Mesenchymal stem cell (in vitro differentiated cells and primary cell): ENCODE measurements at regions not wholly inside any gene's neighbourhood (a gene's known extent, or its start where the extent isn't known, plus 50 kb on each side); places are given as distances from the start of the nearest gene placed in this dataset.

Experiments
- DNase-seq: peaks from one replicate; pipeline ENCODE4 v3.0.0-alpha.2; 2013
- H2AFZ ChIP-seq: one replicate; pipeline ENCODE4 v1.6.1; 2013; ENCODE audit warnings: low read depth, mild to moderate bottlenecking, control low read depth, inconsistent platforms, low read length, moderate library complexity
- H2AK5ac ChIP-seq: 2 replicates; pipeline ENCODE4 v1.6.1; 2013; ENCODE audit warnings: low read length, moderate library complexity, mild to moderate bottlenecking, inconsistent platforms; ENCODE audit not compliant: severe bottlenecking
- H2BK120ac ChIP-seq: one replicate; pipeline ENCODE4 v1.6.1; 2013; ENCODE audit warnings: low read depth, mild to moderate bottlenecking, inconsistent platforms, low read length, moderate library complexity
- H2BK12ac ChIP-seq, 2 experiments: one replicate each; pipeline ENCODE4 v1.6.1; 2013; ENCODE audit warnings: inconsistent platforms in 2 of 2, low read length in 2 of 2, mild to moderate bottlenecking in 2 of 2, moderate library complexity in 2 of 2, control low read depth in 1 of 2
- H2BK15ac ChIP-seq: one replicate; pipeline ENCODE4 v1.6.1; 2013; ENCODE audit warnings: mild to moderate bottlenecking, low read depth, inconsistent platforms; ENCODE audit not compliant: poor library complexity, severe bottlenecking
- H2BK5ac ChIP-seq: 2 replicates; pipeline ENCODE4 v1.6.1; 2013; ENCODE audit warnings: low read depth, mild to moderate bottlenecking, low read length, control low read depth, inconsistent platforms; ENCODE audit not compliant: poor library complexity, severe bottlenecking
- H3K14ac ChIP-seq, 2 experiments: one replicate each; pipeline ENCODE4 v1.6.1; 2013; ENCODE audit warnings: inconsistent platforms in 2 of 2, low read length in 2 of 2, control low read depth in 1 of 2, mild to moderate bottlenecking in 1 of 2, moderate library complexity in 1 of 2
- H3K18ac ChIP-seq, 2 experiments: one replicate each; pipeline ENCODE4 v1.6.1; 2013; ENCODE audit warnings: inconsistent platforms in 2 of 2, low read length in 2 of 2, control low read depth in 1 of 2, low read depth in 1 of 2, mild to moderate bottlenecking in 1 of 2
- H3K23ac ChIP-seq, 2 experiments: one replicate each; pipeline ENCODE4 v1.6.1; 2013; ENCODE audit warnings: inconsistent platforms in 2 of 2, low read length in 2 of 2, mild to moderate bottlenecking in 2 of 2, moderate library complexity in 2 of 2, control low read depth in 1 of 2
- H3K27ac ChIP-seq: 2 replicates; pipeline ENCODE4 v1.5.1; 2013; ENCODE audit warnings: mild to moderate bottlenecking, moderate library complexity, low read length, control low read depth, inconsistent platforms; ENCODE audit not compliant: poor library complexity, severe bottlenecking
- H3K27me3 ChIP-seq, 2 experiments: 2 replicates each; pipeline versions ENCODE4 v1.6.1 to v1.7.0; 2013; ENCODE audit warnings: low read length in 2 of 2, mild to moderate bottlenecking in 2 of 2, moderate library complexity in 2 of 2, control low read depth in 1 of 2, inconsistent platforms in 1 of 2; ENCODE audit not compliant: control insufficient read depth in 1 of 2, insufficient read depth in 1 of 2
- H3K36me3 ChIP-seq, 2 experiments: 2 replicates each; pipeline versions ENCODE4 v1.6.1 to v1.7.0; 2013; ENCODE audit warnings: low read length in 2 of 2, control low read depth in 1 of 2, inconsistent platforms in 1 of 2, low read depth in 1 of 2, mild to moderate bottlenecking in 1 of 2; ENCODE audit not compliant: insufficient read depth in 2 of 2, control insufficient read depth in 1 of 2
- H3K4ac ChIP-seq, 2 experiments: one replicate each; pipeline ENCODE4 v1.6.1; 2013; ENCODE audit warnings: inconsistent platforms in 2 of 2, low read length in 2 of 2, mild to moderate bottlenecking in 2 of 2, moderate library complexity in 2 of 2, control low read depth in 1 of 2, low read depth in 1 of 2
- H3K4me1 ChIP-seq: 2 replicates; pipeline ENCODE4 v1.6.1; 2013; ENCODE audit warnings: low read depth, low read length, control low read depth; ENCODE audit not compliant: control insufficient read depth, insufficient read depth
- H3K4me2 ChIP-seq: 2 replicates; pipeline ENCODE4 v1.6.1; 2013; ENCODE audit warnings: low read length, mild to moderate bottlenecking, inconsistent platforms; ENCODE audit not compliant: poor library complexity, severe bottlenecking
- H3K4me3 ChIP-seq, 2 experiments: 2 replicates each; pipeline versions ENCODE4 v1.5.1 to v1.7.0; 2013; ENCODE audit warnings: low read length in 2 of 2, mild to moderate bottlenecking in 2 of 2, control low read depth in 1 of 2, low read depth in 1 of 2; ENCODE audit not compliant: insufficient read depth in 1 of 2
- H3K79me1 ChIP-seq: replicated peaks from 2 replicates; pipeline ENCODE4 v1.6.1; 2013; ENCODE audit warnings: mild to moderate bottlenecking, control low read depth, low read length, inconsistent platforms; ENCODE audit not compliant: poor library complexity, severe bottlenecking
- H3K9ac ChIP-seq: 2 replicates; pipeline ENCODE4 v1.7.0; 2013; ENCODE audit warnings: mild to moderate bottlenecking, low read length, moderate library complexity
- H3K9me3 ChIP-seq: 2 replicates; pipeline ENCODE4 v1.7.0; 2013; ENCODE audit warnings: mild to moderate bottlenecking, low read length; ENCODE audit not compliant: control insufficient read depth
- H4K8ac ChIP-seq: one replicate; pipeline ENCODE4 v1.6.1; 2013; ENCODE audit warnings: inconsistent platforms, mild to moderate bottlenecking, low read length, moderate library complexity
- H4K91ac ChIP-seq: one replicate; pipeline ENCODE4 v1.6.1; 2013; ENCODE audit warnings: mild to moderate bottlenecking, low read length, inconsistent platforms
- WGBS: methylation state at CpG from one replicate; pipeline ENCODE4 v1.1.7; 2013; ENCODE audit warnings: mixed read lengths; 5-methylcytosine and 5-hydroxymethylcytosine counted together

GRCh38 chr5:88384886-88385285 is 116.2 kb upstream of the TMEM161B start:
- H2BK5ac ChIP-seq, result no peak overlapping the region
- H3K4ac ChIP-seq, result no peak overlapping the region
- peaks cover 12% of the 10 kb centered on the region for H3K9me3 ChIP-seq
- H3K27ac ChIP-seq, result no peak overlapping the region
- no peaks in the 10 kb centered on the region for H3K4me1 ChIP-seq
- no peak overlapping the region for H3K4me3 ChIP-seq
- no peak overlapping the region for H4K8ac ChIP-seq
- H3K79me1 ChIP-seq, result no peaks in the 10 kb centered on the region
- H4K91ac ChIP-seq, result no peak overlapping the region
- no peak overlapping the region for H2AK5ac ChIP-seq
- no peak overlapping the region for H2AFZ ChIP-seq
- 88% methylated on average over 2 of the region's 4 CpGs for WGBS
- no peak for DNase-seq
- no peak overlapping the region for H2BK15ac ChIP-seq
- no peak overlapping the region for H3K23ac ChIP-seq
- no peak overlapping the region for H3K14ac ChIP-seq
- no peaks in the 10 kb centered on the region for H3K36me3 ChIP-seq
- no peak overlapping the region for H2BK120ac ChIP-seq
- no peak overlapping the region for H3K4me2 ChIP-seq
- no peak overlapping the region for H2BK12ac ChIP-seq
- no peak overlapping the region for H3K9ac ChIP-seq
- H3K27me3 ChIP-seq, result no peaks in the 10 kb centered on the region
- no peak overlapping the region for H3K18ac ChIP-seq

GRCh38 chr5:88380332-88380731 is 111.7 kb upstream of the TMEM161B start:
- no peak overlapping the region for H4K8ac ChIP-seq
- no peak overlapping the region for H2BK5ac ChIP-seq
- H3K9me3 ChIP-seq, result peaks cover 17% of the 10 kb centered on the region
- no peaks in the 10 kb centered on the region for H3K36me3 ChIP-seq
- H3K4me3 ChIP-seq, result no peak overlapping the region
- no peak overlapping the region for H4K91ac ChIP-seq
- H2BK12ac ChIP-seq, result no peak overlapping the region
- no peak overlapping the region for H2BK15ac ChIP-seq
- H2BK120ac ChIP-seq, result no peak overlapping the region
- H2AK5ac ChIP-seq, result no peak overlapping the region
- H3K79me1 ChIP-seq, result no peaks in the 10 kb centered on the region
- DNase-seq, result no peak
- H3K4me1 ChIP-seq, result no peaks in the 10 kb centered on the region
- 55% methylated on average over 3 of the region's 3 CpGs for WGBS
- H3K23ac ChIP-seq, result no peak overlapping the region
- no peak overlapping the region for H3K4me2 ChIP-seq
- no peak overlapping the region for H3K9ac ChIP-seq
- no peak overlapping the region for H3K18ac ChIP-seq
- no peak overlapping the region for H3K4ac ChIP-seq
- no peak overlapping the region for H2AFZ ChIP-seq
- no peaks in the 10 kb centered on the region for H3K27me3 ChIP-seq
- no peak overlapping the region for H3K14ac ChIP-seq
- no peak overlapping the region for H3K27ac ChIP-seq

- no peak overlapping the region for H2BK12ac ChIP-seq
- no peak overlapping the region for H3K18ac ChIP-seq
- no peak overlapping the region for H4K8ac ChIP-seq
- no peaks in the 10 kb centered on the region for H3K79me1 ChIP-seq
- no peak for DNase-seq
- H2BK120ac ChIP-seq, result no peak overlapping the region
- no peak overlapping the region for H2AFZ ChIP-seq
- H3K23ac ChIP-seq, result no peak overlapping the region
- no peaks in the 10 kb centered on the region for H3K36me3 ChIP-seq
- no peak overlapping the region for H3K27ac ChIP-seq
- no peak overlapping the region for H3K4me3 ChIP-seq
- no peak overlapping the region for H2BK15ac ChIP-seq
- no peak overlapping the region for H2AK5ac ChIP-seq
- H3K4me2 ChIP-seq, result no peak overlapping the region
- no peak overlapping the region for H3K4ac ChIP-seq
- H3K9me3 ChIP-seq, result peaks cover 17% of the 10 kb centered on the region
- 54% methylated on average over 4 of the region's 4 CpGs for WGBS
- no peak overlapping the region for H2BK5ac ChIP-seq
- H3K27me3 ChIP-seq, result no peaks in the 10 kb centered on the region
- H3K9ac ChIP-seq, result no peak overlapping the region
- H3K14ac ChIP-seq, result no peak overlapping the region
- H3K4me1 ChIP-seq, result no peaks in the 10 kb centered on the region
- no peak overlapping the region for H4K91ac ChIP-seq
Measured at GRCh38 chr5:88377705-88378656, 109.3 kb upstream of the TMEM161B start.

GRCh38 chr5:88377240-88377639 is 108.6 kb upstream of the TMEM161B start:
- no peaks in the 10 kb centered on the region for H3K4me1 ChIP-seq
- H2AFZ ChIP-seq, result no peak overlapping the region
- WGBS, result no CpG with 5 or more reads among the region's 2 CpGs
- H3K4me2 ChIP-seq, result no peak overlapping the region
- H3K79me1 ChIP-seq, result no peaks in the 10 kb centered on the region
- H4K8ac ChIP-seq, result no peak overlapping the region
- H3K27ac ChIP-seq, result no peak overlapping the region
- H3K9ac ChIP-seq, result no peak overlapping the region
- no peaks in the 10 kb centered on the region for H3K36me3 ChIP-seq
- no peak overlapping the region for H2BK15ac ChIP-seq
- H3K27me3 ChIP-seq, result no peaks in the 10 kb centered on the region
- no peak overlapping the region for H2AK5ac ChIP-seq
- no peak overlapping the region for H3K18ac ChIP-seq
- no peak overlapping the region for H3K4me3 ChIP-seq
- H3K23ac ChIP-seq, result no peak overlapping the region
- H2BK120ac ChIP-seq, result no peak overlapping the region
- H3K9me3 ChIP-seq, result peaks cover 15% of the 10 kb centered on the region
- H2BK5ac ChIP-seq, result no peak overlapping the region
- no peak overlapping the region for H3K4ac ChIP-seq
- H3K14ac ChIP-seq, result no peak overlapping the region
- DNase-seq, result no peak
- H4K91ac ChIP-seq, result no peak overlapping the region
- no peak overlapping the region for H2BK12ac ChIP-seq
